Upper lobe of right lung (tissue), 1 donor: ENCODE measurements at regions not wholly inside any gene's neighbourhood (a gene's known extent, or its start where the extent isn't known, plus 50 kb on each side); places are given as distances from the start of the nearest gene placed in this dataset.

ENCODE experiments used
- ATAC-seq: fragments of 200-7000 bp; cut with Tn5 transposase; one replicate; pipeline ENCODE4 v1.9.1; 2020; ENCODE audit warnings: mild to moderate bottlenecking, moderate library complexity
- DNase-seq: peaks from one replicate; pipeline ENCODE4 v3.0.0-alpha.2; 2020
- H3K27ac ChIP-seq: fragments of 200-600 bp; one replicate; pipeline ENCODE4 v1.8.0; 2022
- H3K27me3 ChIP-seq: fragments of 200-600 bp; one replicate; pipeline ENCODE4 v1.8.0; 2022; ENCODE audit warnings: mild to moderate bottlenecking
- H3K36me3 ChIP-seq: fragments of 200-600 bp; one replicate; pipeline ENCODE4 v1.8.0; 2022
- H3K4me1 ChIP-seq: fragments of 200-600 bp; one replicate; pipeline ENCODE4 v1.8.0; 2022
- H3K4me3 ChIP-seq: fragments of 200-600 bp; one replicate; pipeline ENCODE4 v1.8.0; 2022; ENCODE audit warnings: mild to moderate bottlenecking
- H3K9me3 ChIP-seq: fragments of 200-600 bp; one replicate; pipeline ENCODE4 v1.8.0; 2022
- intact Hi-C: fragments of 100-400 bp; cut with DNase I; formaldehyde crosslinking; loops from one replicate; pipeline ENCODE4 v1.11.0; 2022
- TF ChIP-seq, protein P1 (sequence below): fragments of 200-600 bp; IDR thresholded peaks from one replicate; pipeline ENCODE4 v1.8.0; 2022; ENCODE audit warnings: antibody characterized with exemption
- donor health status: DM: no; HTN: yes; CAD: no; lungs with severe emphysema.

DNA sequence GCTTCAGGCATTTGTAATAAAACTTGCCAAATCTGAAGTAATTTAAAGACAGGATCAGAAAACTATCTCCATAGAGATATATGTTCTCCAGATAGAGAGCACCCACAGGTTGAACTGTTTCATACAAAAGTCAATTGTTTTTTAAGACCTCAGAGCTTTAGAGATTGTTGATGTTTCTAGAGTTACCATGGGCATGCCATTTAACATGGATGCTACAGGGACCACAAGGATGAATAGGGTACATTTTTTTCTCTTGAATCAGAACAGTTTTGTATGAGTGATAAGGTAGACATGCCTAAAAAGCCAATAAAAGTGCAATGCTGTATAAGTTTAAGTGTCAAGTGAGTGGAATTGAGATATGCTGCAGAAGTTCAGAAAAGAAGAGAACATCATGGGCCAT lies 511.0 kb upstream of the CAMK1G start:
- Histone ChIP-seq H3K27me3 (no peaks in the 10 kb centered on the region), H3K4me1 (no peaks in the 10 kb centered on the region), H3K4me3 (no peak overlapping the region), H3K27ac (no peak overlapping the region), H3K9me3 (no peaks in the 10 kb centered on the region), H3K36me3 (no peaks in the 10 kb centered on the region)
- intact Hi-C loops: no loop called here
- ATAC-seq (no peak), DNase-seq (no peak)
- TF ChIP-seq, protein P1, sequence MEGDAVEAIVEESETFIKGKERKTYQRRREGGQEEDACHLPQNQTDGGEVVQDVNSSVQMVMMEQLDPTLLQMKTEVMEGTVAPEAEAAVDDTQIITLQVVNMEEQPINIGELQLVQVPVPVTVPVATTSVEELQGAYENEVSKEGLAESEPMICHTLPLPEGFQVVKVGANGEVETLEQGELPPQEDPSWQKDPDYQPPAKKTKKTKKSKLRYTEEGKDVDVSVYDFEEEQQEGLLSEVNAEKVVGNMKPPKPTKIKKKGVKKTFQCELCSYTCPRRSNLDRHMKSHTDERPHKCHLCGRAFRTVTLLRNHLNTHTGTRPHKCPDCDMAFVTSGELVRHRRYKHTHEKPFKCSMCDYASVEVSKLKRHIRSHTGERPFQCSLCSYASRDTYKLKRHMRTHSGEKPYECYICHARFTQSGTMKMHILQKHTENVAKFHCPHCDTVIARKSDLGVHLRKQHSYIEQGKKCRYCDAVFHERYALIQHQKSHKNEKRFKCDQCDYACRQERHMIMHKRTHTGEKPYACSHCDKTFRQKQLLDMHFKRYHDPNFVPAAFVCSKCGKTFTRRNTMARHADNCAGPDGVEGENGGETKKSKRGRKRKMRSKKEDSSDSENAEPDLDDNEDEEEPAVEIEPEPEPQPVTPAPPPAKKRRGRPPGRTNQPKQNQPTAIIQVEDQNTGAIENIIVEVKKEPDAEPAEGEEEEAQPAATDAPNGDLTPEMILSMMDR: no peak

DNA sequence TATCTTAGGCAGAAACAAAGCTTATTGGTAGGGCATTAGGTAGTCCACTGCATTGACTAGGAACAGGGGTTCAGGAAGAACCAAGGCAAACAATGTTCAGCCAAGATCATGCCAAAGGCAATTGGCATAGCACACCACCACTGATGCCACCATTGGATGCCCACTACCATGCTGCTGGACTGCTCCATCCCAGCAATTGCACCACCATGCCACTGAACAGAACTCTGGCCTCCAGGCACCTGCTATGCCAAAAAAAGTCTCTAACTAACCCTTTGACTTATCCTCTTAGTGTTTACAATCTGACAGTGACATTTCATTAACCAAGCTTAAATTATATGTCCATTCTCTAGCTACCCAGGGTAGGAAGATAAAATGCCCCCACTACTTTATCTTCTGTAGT lies 509.6 kb upstream of the CAMK1G start:
- DNase-seq: no peak
- TF ChIP-seq, protein P1: no peak

DNA sequence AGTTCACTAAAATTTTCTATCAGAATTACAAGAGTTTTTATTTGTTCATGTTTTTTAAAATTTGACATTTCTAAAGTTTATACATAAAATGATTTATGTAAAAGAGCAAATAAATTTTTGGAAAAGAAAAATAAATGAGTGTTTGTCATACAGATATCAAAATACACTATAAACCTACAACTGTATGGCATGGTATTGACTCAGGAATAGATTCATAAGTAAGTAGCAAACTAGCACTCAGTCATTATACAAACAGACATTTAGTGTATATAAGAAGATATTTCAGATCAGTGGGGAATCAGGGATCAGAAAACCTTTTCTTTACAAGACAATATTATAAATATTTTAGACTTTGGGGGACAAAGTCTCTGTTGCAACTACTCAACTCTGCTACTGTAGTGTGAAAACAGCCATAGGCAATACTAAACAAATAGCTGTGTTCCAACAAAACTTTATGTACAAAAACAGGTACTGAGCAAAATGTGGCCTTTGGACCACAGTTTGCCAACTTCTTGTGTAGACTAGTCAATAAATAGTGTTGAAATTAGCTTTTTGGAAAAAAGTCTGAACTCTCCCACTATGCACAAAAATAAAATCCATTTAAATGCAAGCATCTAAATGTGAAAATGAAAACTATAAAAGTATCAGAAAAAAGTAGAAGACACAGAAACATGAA lies 508.8 kb upstream of the CAMK1G start:
- Histone ChIP-seq H3K9me3 (no peaks in the 10 kb centered on the region), H3K4me3 (no peak overlapping the region), H3K36me3 (no peaks in the 10 kb centered on the region), H3K4me1 (no peaks in the 10 kb centered on the region), H3K27ac (no peak overlapping the region), H3K27me3 (no peaks in the 10 kb centered on the region)
- ATAC-seq (no peak), DNase-seq (no peak)
- TF ChIP-seq, protein P1: no peak
- intact Hi-C loops: no loop called here

More for the DNA sequence above, 509.6 kb upstream of the CAMK1G start:
- Histone ChIP-seq H3K9me3 (no peaks in the 10 kb centered on the region), H3K27ac (no peak overlapping the region), H3K4me1 (no peaks in the 10 kb centered on the region), H3K4me3 (no peak overlapping the region), H3K36me3 (no peaks in the 10 kb centered on the region), H3K27me3 (no peaks in the 10 kb centered on the region)
- intact Hi-C loops: no loop called here
- no peak for ATAC-seq

DNA sequence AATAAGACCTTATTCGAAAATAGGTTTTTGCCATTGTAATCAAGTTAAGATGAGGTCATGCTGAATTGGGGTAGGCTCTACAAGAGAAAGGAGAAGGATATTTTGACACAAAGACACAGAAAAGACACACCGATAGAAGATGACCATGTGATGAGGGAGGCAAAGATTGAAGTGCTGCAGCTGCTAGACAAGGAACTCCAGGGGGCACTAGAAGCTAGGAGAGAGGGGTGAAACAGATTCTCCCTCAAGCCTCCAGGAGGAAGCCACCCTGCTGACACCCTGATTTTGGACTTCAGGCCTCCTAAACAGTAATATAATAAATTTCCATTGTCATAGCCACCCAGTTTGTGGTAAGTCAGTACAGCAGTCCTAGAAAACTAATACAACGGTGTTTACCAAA lies 506.8 kb upstream of the CAMK1G start:
- no peaks in the 10 kb centered on the region for H3K36me3 ChIP-seq
- no peak for ATAC-seq
- TF ChIP-seq, protein P1: no peak

DNA sequence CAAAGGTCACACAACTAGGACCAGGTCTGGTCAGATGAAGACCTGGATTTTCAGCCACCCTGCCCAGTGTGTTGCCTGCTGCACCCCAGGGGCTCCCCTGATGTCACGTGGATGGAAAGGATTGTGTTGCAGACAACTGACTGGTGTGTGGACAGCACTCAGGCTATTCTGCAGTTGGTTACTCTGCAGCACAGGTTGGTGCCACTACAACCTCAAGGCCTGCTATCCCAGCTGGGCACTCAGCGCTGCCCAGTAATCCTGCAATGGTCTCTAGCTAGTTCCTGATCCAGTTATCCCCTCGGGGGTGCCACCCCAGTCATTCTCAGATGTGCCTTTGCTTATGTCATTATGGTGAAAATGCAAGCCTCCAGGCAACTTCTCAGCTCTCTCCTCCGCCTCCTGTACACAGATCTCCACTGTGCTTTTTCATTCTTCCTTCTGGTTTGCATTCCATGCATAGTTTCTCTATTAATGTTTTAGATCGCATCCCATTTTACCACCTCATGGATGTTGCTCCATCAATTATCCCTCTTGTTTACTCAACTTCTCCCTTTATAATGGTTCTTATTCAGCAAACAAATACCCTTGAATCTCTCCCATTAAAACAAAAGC lies 503.2 kb upstream of the CAMK1G start:
- Histone ChIP-seq H3K27me3 (no peaks in the 10 kb centered on the region), H3K27ac (no peak overlapping the region), H3K36me3 (no peaks in the 10 kb centered on the region), H3K4me3 (no peak overlapping the region), H3K9me3 (no peaks in the 10 kb centered on the region), H3K4me1 (no peaks in the 10 kb centered on the region)
- no peak for ATAC-seq
- intact Hi-C loops: no loop called here
- DNase-seq: no peak
- TF ChIP-seq, protein P1: no peak

More for the DNA sequence above, 506.8 kb upstream of the CAMK1G start:
- no peaks in the 10 kb centered on the region for H3K27me3 ChIP-seq
- intact Hi-C loops: no loop called here
- H3K27ac ChIP-seq: no peak overlapping the region
- H3K9me3 ChIP-seq: no peaks in the 10 kb centered on the region
- no peak for DNase-seq
- no peaks in the 10 kb centered on the region for H3K4me1 ChIP-seq
- H3K4me3 ChIP-seq: no peak overlapping the region
